ENCODE measurements at regions not wholly inside any gene's neighbourhood (a gene's known extent, or its start where the extent isn't known, plus 50 kb on each side); places are given as distances from the start of the nearest gene placed in this dataset.

GRCh38 chr13:90237852-90238251, 1109.6 kb upstream of the MIR17HG start:
- Histone ChIP-seq H3K4me3 (ENCODE audit: insufficient read length, low read depth) (no peak overlapping the region), H3K9ac (ENCODE audit: insufficient read length, low read depth) (no peak overlapping the region), H3K27me3 (ENCODE audit: insufficient read depth, insufficient read length) (no peaks in the 10 kb centered on the region), H3K9me3 (ENCODE audit: insufficient read depth, low read length) (no peaks in the 10 kb centered on the region), H3K4me1 (ENCODE audit: insufficient read depth, insufficient read length) (no peaks in the 10 kb centered on the region), H3K36me3 (ENCODE audit: insufficient read depth, insufficient read length, low read length) (no peaks in the 10 kb centered on the region)
- TF ChIP-seq SUZ12 (IDR thresholded peaks at IDR 0.05; ENCODE audit: extremely low read depth, insufficient read depth, insufficient read length) (no peak), YY1 (IDR thresholded peaks at IDR 0.05; ENCODE audit: insufficient read depth, insufficient read length) (no peak), ZNF274 (IDR thresholded peaks at IDR 0.05; ENCODE audit: low read depth, low read length) (no peak)
- no peak for DNase-seq (ENCODE audit: low read depth, low spot score)

DNA sequence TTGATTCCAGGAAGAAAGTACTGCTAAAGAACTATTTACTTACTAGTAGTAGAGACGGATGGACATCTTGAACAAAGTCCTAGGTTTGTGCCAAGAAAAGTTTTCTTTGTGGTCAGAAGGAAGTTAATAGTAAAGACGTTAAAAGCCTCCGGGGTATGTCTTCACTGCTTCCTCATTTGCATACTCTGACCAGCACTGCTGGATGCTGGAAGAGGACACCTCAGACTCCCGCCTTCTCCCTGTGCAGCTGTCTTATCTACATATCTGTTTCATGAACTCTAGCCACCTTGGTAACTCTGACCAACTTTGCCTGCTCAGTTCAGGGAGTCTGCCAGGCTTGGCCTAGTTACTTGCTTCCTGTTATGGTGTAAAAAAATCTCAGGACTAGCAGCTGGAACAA, 1109.1 kb upstream of the MIR17HG start:
- Histone ChIP-seq H3K9me3 (ENCODE audit: insufficient read depth, low read length) (no peaks in the 10 kb centered on the region), H3K4me1 (ENCODE audit: insufficient read depth, insufficient read length) (no peaks in the 10 kb centered on the region), H3K27me3 (ENCODE audit: insufficient read depth, insufficient read length) (no peaks in the 10 kb centered on the region), H3K36me3 (ENCODE audit: insufficient read depth, insufficient read length, low read length) (no peaks in the 10 kb centered on the region), H3K9ac (ENCODE audit: insufficient read length, low read depth) (no peak overlapping the region), H3K4me3 (ENCODE audit: insufficient read length, low read depth) (no peak overlapping the region)
- DNase-seq (ENCODE audit: low read depth, low spot score), result no peak
- TF ChIP-seq YY1 (IDR thresholded peaks at IDR 0.05; ENCODE audit: insufficient read depth, insufficient read length) (no peak), ZNF274 (IDR thresholded peaks at IDR 0.05; ENCODE audit: low read depth, low read length) (no peak), SUZ12 (IDR thresholded peaks at IDR 0.05; ENCODE audit: extremely low read depth, insufficient read depth, insufficient read length) (no peak)

GRCh38 chr13:90239130-90239529, 1108.4 kb upstream of the MIR17HG start:
- DNase-seq (ENCODE audit: low read depth, low spot score), result no peak
- no peak overlapping the region for H3K4me3 ChIP-seq (ENCODE audit: insufficient read length, low read depth)
- H3K9me3 ChIP-seq (ENCODE audit: insufficient read depth, low read length), result no peaks in the 10 kb centered on the region
- no peaks in the 10 kb centered on the region for H3K36me3 ChIP-seq (ENCODE audit: insufficient read depth, insufficient read length, low read length)
- H3K27me3 ChIP-seq (ENCODE audit: insufficient read depth, insufficient read length), result no peaks in the 10 kb centered on the region
- no peaks in the 10 kb centered on the region for H3K4me1 ChIP-seq (ENCODE audit: insufficient read depth, insufficient read length)
- H3K9ac ChIP-seq (ENCODE audit: insufficient read length, low read depth), result no peak overlapping the region
- TF ChIP-seq YY1 (IDR thresholded peaks at IDR 0.05; ENCODE audit: insufficient read depth, insufficient read length) (no peak), ZNF274 (IDR thresholded peaks at IDR 0.05; ENCODE audit: low read depth, low read length) (no peak), SUZ12 (IDR thresholded peaks at IDR 0.05; ENCODE audit: extremely low read depth, insufficient read depth, insufficient read length) (no peak)

- no peak overlapping the region for H3K4me3 ChIP-seq (ENCODE audit: insufficient read length, low read depth)
- DNase-seq (ENCODE audit: low read depth, low spot score), result no peak
These were observed 1101.5 kb upstream of the MIR17HG start for GRCh38 chr13:90246005-90246404.

GRCh38 chr13:90246687-90247345, 1100.7 kb upstream of the MIR17HG start:
- no peaks in the 10 kb centered on the region for H3K36me3 ChIP-seq (ENCODE audit: insufficient read depth, insufficient read length, low read length)
- TF ChIP-seq SUZ12 (IDR thresholded peaks at IDR 0.05; ENCODE audit: extremely low read depth, insufficient read depth, insufficient read length) (no peak), YY1 (IDR thresholded peaks at IDR 0.05; ENCODE audit: insufficient read depth, insufficient read length) (no peak), ZNF274 (IDR thresholded peaks at IDR 0.05; ENCODE audit: low read depth, low read length) (no peak)

More at GRCh38 chr13:90246005-90246404, 1101.5 kb upstream of the MIR17HG start:
- no peaks in the 10 kb centered on the region for H3K27me3 ChIP-seq (ENCODE audit: insufficient read depth, insufficient read length)
- no peaks in the 10 kb centered on the region for H3K9me3 ChIP-seq (ENCODE audit: insufficient read depth, low read length)
- TF ChIP-seq ZNF274 (IDR thresholded peaks at IDR 0.05; ENCODE audit: low read depth, low read length) (no peak), SUZ12 (IDR thresholded peaks at IDR 0.05; ENCODE audit: extremely low read depth, insufficient read depth, insufficient read length) (no peak), YY1 (IDR thresholded peaks at IDR 0.05; ENCODE audit: insufficient read depth, insufficient read length) (no peak)
- no peak overlapping the region for H3K9ac ChIP-seq (ENCODE audit: insufficient read length, low read depth)
- no peaks in the 10 kb centered on the region for H3K36me3 ChIP-seq (ENCODE audit: insufficient read depth, insufficient read length, low read length)
- no peaks in the 10 kb centered on the region for H3K4me1 ChIP-seq (ENCODE audit: insufficient read depth, insufficient read length)

DNA sequence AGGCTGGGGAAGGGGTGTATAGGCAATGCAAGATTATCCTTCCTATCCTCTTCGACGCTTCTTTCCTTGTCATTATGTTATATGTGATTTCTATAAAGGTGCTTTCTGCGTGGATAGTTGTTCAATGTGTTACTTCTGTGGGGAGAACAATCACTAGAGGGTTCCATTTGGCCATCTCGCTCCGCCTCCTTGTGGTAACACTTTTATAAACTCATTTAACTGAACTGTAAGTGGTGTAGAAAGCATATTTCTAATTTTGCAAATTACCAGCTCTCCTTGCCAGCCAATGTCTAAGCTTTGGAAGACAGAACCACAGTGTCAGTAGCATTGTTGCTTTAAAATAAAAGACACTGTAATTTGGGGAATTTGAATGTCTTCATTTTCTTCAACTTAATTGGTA, 1093.7 kb upstream of the MIR17HG start:
- Histone ChIP-seq H3K27me3 (ENCODE audit: insufficient read depth, insufficient read length) (no peaks in the 10 kb centered on the region), H3K9ac (ENCODE audit: insufficient read length, low read depth) (no peak overlapping the region), H3K4me1 (ENCODE audit: insufficient read depth, insufficient read length) (no peaks in the 10 kb centered on the region), H3K9me3 (ENCODE audit: insufficient read depth, low read length) (no peaks in the 10 kb centered on the region), H3K4me3 (ENCODE audit: insufficient read length, low read depth) (no peak overlapping the region), H3K36me3 (ENCODE audit: insufficient read depth, insufficient read length, low read length) (no peaks in the 10 kb centered on the region)
- DNase-seq (ENCODE audit: low read depth, low spot score), result no peak
- no peak for TF ChIP-seq YY1 (IDR thresholded peaks at IDR 0.05; ENCODE audit: insufficient read depth, insufficient read length)
- TF ChIP-seq SUZ12 (IDR thresholded peaks at IDR 0.05; ENCODE audit: extremely low read depth, insufficient read depth, insufficient read length), result no peak
- TF ChIP-seq ZNF274 (IDR thresholded peaks at IDR 0.05; ENCODE audit: low read depth, low read length), result no peak

More at GRCh38 chr13:90246687-90247345, 1100.7 kb upstream of the MIR17HG start:
- Histone ChIP-seq H3K9ac (ENCODE audit: insufficient read length, low read depth) (no peak overlapping the region), H3K9me3 (ENCODE audit: insufficient read depth, low read length) (no peaks in the 10 kb centered on the region), H3K4me3 (ENCODE audit: insufficient read length, low read depth) (no peak overlapping the region), H3K27me3 (ENCODE audit: insufficient read depth, insufficient read length) (no peaks in the 10 kb centered on the region), H3K4me1 (ENCODE audit: insufficient read depth, insufficient read length) (no peaks in the 10 kb centered on the region)
- no peak for DNase-seq (ENCODE audit: low read depth, low spot score)

DNA sequence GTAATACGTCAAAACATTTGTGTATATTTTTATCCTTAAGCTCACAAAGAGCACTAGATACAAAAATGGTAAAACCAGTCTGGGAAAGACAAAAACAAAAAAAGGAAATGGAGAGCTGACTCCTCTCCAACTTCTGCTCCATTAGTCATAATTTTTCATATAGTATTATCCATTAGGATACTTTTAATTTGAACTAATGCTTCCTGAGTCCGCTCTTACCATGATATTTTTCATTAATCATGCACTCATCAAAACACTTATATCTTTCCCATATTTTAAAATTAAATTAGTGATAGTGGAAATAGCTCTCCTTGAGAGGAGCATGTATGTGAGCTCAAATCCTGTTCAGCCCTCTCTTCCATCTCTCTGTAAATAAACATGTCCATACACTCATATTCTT, 1093.0 kb upstream of the MIR17HG start:
- Histone ChIP-seq H3K4me3 (ENCODE audit: insufficient read length, low read depth) (no peak overlapping the region), H3K4me1 (ENCODE audit: insufficient read depth, insufficient read length) (no peaks in the 10 kb centered on the region), H3K9me3 (ENCODE audit: insufficient read depth, low read length) (no peaks in the 10 kb centered on the region), H3K9ac (ENCODE audit: insufficient read length, low read depth) (no peak overlapping the region), H3K27me3 (ENCODE audit: insufficient read depth, insufficient read length) (no peaks in the 10 kb centered on the region), H3K36me3 (ENCODE audit: insufficient read depth, insufficient read length, low read length) (no peaks in the 10 kb centered on the region)
- DNase-seq (ENCODE audit: low read depth, low spot score), result no peak
- TF ChIP-seq YY1 (IDR thresholded peaks at IDR 0.05; ENCODE audit: insufficient read depth, insufficient read length), result no peak
- no peak for TF ChIP-seq SUZ12 (IDR thresholded peaks at IDR 0.05; ENCODE audit: extremely low read depth, insufficient read depth, insufficient read length)
- TF ChIP-seq ZNF274 (IDR thresholded peaks at IDR 0.05; ENCODE audit: low read depth, low read length), result no peak
